ENCODE measurements at regions not wholly inside any gene's neighbourhood (a gene's known extent, or its start where the extent isn't known, plus 50 kb on each side); places are given as distances from the start of the nearest gene placed in this dataset.

GRCh38 chr10:56844978-56845529 is 484.0 kb upstream of the ZWINT start:
- no peak overlapping the region for H3K4me3 ChIP-seq (IDR thresholded peaks at IDR 0.05; ENCODE audit: insufficient read depth, low read depth, low read length)
- TF ChIP-seq, protein P1, sequence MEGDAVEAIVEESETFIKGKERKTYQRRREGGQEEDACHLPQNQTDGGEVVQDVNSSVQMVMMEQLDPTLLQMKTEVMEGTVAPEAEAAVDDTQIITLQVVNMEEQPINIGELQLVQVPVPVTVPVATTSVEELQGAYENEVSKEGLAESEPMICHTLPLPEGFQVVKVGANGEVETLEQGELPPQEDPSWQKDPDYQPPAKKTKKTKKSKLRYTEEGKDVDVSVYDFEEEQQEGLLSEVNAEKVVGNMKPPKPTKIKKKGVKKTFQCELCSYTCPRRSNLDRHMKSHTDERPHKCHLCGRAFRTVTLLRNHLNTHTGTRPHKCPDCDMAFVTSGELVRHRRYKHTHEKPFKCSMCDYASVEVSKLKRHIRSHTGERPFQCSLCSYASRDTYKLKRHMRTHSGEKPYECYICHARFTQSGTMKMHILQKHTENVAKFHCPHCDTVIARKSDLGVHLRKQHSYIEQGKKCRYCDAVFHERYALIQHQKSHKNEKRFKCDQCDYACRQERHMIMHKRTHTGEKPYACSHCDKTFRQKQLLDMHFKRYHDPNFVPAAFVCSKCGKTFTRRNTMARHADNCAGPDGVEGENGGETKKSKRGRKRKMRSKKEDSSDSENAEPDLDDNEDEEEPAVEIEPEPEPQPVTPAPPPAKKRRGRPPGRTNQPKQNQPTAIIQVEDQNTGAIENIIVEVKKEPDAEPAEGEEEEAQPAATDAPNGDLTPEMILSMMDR (conservative IDR thresholded peaks at IDR 0.05; ENCODE audit: low read depth, low read length): no peak
- H3K4me1 ChIP-seq (ENCODE audit: low read depth, poor library complexity, severe bottlenecking): no peaks in the 10 kb centered on the region
- H2AFZ ChIP-seq (ENCODE audit: low read depth): no peak overlapping the region
- H3K27me3 ChIP-seq (ENCODE audit: insufficient read depth, low read depth): no peaks in the 10 kb centered on the region
- H3K36me3 ChIP-seq (ENCODE audit: insufficient read depth): no peaks in the 10 kb centered on the region
- no peak overlapping the region for H3K9ac ChIP-seq
- no peak overlapping the region for H3K4me2 ChIP-seq
- no peaks in the 10 kb centered on the region for H3K79me2 ChIP-seq (ENCODE audit: insufficient read depth, low read depth)
- H3K27ac ChIP-seq: no peak overlapping the region
- H4K20me1 ChIP-seq (ENCODE audit: insufficient read depth): no peaks in the 10 kb centered on the region

- no peaks in the 10 kb centered on the region for H3K27me3 ChIP-seq (ENCODE audit: insufficient read depth, low read depth)
These were observed 475.6 kb upstream of the ZWINT start for GRCh38 chr10:56836659-56837058.

DNA sequence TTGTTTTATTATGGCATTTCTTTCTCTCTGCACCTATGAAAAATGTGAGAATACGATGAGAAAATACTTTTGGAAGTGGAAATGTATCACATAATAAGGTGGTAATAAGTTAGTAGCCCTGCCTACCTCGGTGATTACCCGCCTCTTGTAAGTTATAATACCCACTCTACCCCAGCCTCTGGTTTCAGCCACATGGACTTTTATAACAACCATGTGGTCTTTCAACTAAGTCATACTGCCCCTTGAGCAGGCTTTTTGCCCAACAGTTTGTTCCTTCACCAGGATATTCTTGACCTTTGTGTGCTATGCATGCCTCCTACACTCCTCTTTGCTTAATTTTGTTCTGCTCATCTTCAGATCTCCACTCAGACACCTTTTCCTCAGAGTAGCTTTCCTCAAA is 470.6 kb upstream of the ZWINT start:
- Histone ChIP-seq H3K4me2 (no peak overlapping the region), H3K9ac (no peak overlapping the region), H4K20me1 (ENCODE audit: insufficient read depth) (no peaks in the 10 kb centered on the region), H3K27me3 (ENCODE audit: insufficient read depth, low read depth) (no peaks in the 10 kb centered on the region), H3K36me3 (ENCODE audit: insufficient read depth) (no peaks in the 10 kb centered on the region), H3K27ac (no peak overlapping the region), H3K4me1 (ENCODE audit: low read depth, poor library complexity, severe bottlenecking) (no peaks in the 10 kb centered on the region), H2AFZ (ENCODE audit: low read depth) (no peak overlapping the region), H3K79me2 (ENCODE audit: insufficient read depth, low read depth) (no peaks in the 10 kb centered on the region), H3K4me3 (IDR thresholded peaks at IDR 0.05; ENCODE audit: insufficient read depth, low read depth, low read length) (no peak overlapping the region)
- TF ChIP-seq, protein P1 (conservative IDR thresholded peaks at IDR 0.05; ENCODE audit: low read depth, low read length): no peak

More at GRCh38 chr10:56836659-56837058, 475.6 kb upstream of the ZWINT start:
- Histone ChIP-seq H3K4me3 (IDR thresholded peaks at IDR 0.05; ENCODE audit: insufficient read depth, low read depth, low read length) (no peak overlapping the region), H3K27ac (no peak overlapping the region), H4K20me1 (ENCODE audit: insufficient read depth) (no peaks in the 10 kb centered on the region), H3K4me2 (no peak overlapping the region), H2AFZ (ENCODE audit: low read depth) (no peak overlapping the region), H3K79me2 (ENCODE audit: insufficient read depth, low read depth) (no peaks in the 10 kb centered on the region), H3K9ac (no peak overlapping the region), H3K36me3 (ENCODE audit: insufficient read depth) (no peaks in the 10 kb centered on the region), H3K4me1 (ENCODE audit: low read depth, poor library complexity, severe bottlenecking) (no peaks in the 10 kb centered on the region)
- TF ChIP-seq, protein P1 (conservative IDR thresholded peaks at IDR 0.05; ENCODE audit: low read depth, low read length): no peak

DNA sequence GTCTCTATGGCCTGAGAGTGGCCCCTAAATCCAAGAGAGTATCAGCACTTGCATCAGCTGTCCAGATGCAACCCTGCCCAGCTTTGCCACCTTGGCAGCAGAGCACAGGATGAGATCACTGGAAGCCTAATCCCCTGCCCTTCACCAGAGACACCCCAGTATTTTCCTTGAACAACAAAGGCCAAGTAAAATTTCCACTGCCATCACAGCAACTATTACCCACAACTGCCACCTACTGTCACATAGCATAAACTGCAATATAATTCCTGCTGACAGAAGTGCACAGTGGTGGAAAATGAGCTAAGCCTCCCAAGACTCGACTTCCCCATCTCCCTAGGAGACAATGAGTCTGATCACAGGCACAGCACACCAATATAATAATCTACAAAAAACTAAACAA is 462.8 kb upstream of the ZWINT start:
- no peak overlapping the region for H3K4me2 ChIP-seq
- H3K4me1 ChIP-seq (ENCODE audit: low read depth, poor library complexity, severe bottlenecking): no peaks in the 10 kb centered on the region
- H3K9ac ChIP-seq: no peak overlapping the region
- no peak overlapping the region for H3K27ac ChIP-seq
- TF ChIP-seq, protein P1 (conservative IDR thresholded peaks at IDR 0.05; ENCODE audit: low read depth, low read length): peak; percentile 72
- no peak overlapping the region for H3K4me3 ChIP-seq (IDR thresholded peaks at IDR 0.05; ENCODE audit: insufficient read depth, low read depth, low read length)
- H3K27me3 ChIP-seq (ENCODE audit: insufficient read depth, low read depth): no peaks in the 10 kb centered on the region
- no peaks in the 10 kb centered on the region for H4K20me1 ChIP-seq (ENCODE audit: insufficient read depth)
- H3K79me2 ChIP-seq (ENCODE audit: insufficient read depth, low read depth): no peaks in the 10 kb centered on the region
- no peak overlapping the region for H2AFZ ChIP-seq (ENCODE audit: low read depth)
- H3K36me3 ChIP-seq (ENCODE audit: insufficient read depth): no peaks in the 10 kb centered on the region

All from KMS-11 (cell line).